ENCODE measurements at regions not wholly inside any gene's neighbourhood (a gene's known extent, or its start where the extent isn't known, plus 50 kb on each side); places are given as distances from the start of the nearest gene placed in this dataset.

GRCh38 chr2:573025-573424, 104.2 kb downstream of the TMEM18 start:
- Histone ChIP-seq H3K79me2 (ENCODE audit: control insufficient read depth, insufficient read depth, low read length) (no peaks in the 10 kb centered on the region), H3K4me2 (ENCODE audit: insufficient read depth, low read length) (no peak overlapping the region), H3K27me3 (ENCODE audit: control insufficient read depth in 2 of 2, insufficient read depth in 2 of 2, low read length in 2 of 2) (no peaks in the 10 kb centered on the region), H2AFZ (ENCODE audit: low read depth, low read length) (no peak overlapping the region), H3K9ac (replicated peaks; ENCODE audit: extremely low read depth, insufficient read depth, low read length) (no peak overlapping the region), H3K9me3 (replicated peaks; ENCODE audit: control insufficient read depth, insufficient read depth, low read length) (peaks cover 2% of the 10 kb centered on the region), H3K27ac (ENCODE audit: insufficient read depth, low read depth, low read length) (no peak overlapping the region), H3K9me1 (replicated peaks; ENCODE audit: control insufficient read depth, extremely low read depth, insufficient read depth, low read length) (no peaks in the 10 kb centered on the region), H4K20me1 (replicated peaks; ENCODE audit: control insufficient read depth, extremely low read depth, insufficient read depth, low read length) (no peaks in the 10 kb centered on the region), H3K4me1 (ENCODE audit: control insufficient read depth, extremely low read depth, insufficient read depth, low read length) (no peaks in the 10 kb centered on the region), H3K4me3 (replicated peaks in 1 of 3; ENCODE audit: insufficient read depth in 1 of 3, low read depth in 1 of 3, low read length in 3 of 3) (no peak overlapping the region), H3K36me3 (ENCODE audit: control insufficient read depth in 2 of 2, extremely low read depth in 1 of 2, insufficient read depth in 2 of 2, low read length in 2 of 2) (no peaks in the 10 kb centered on the region)
- DNase-seq (ENCODE audit: low read depth, low spot score), result no peak
- BruUV-seq (replicated peaks), result no TSS peak
- dilution Hi-C loops (cut with MboI; ENCODE audit: extremely low pct_ligation_motif_present, low sequenced_read_pairs) (no loop called here), intact Hi-C loops (cut with micrococcal nuclease) (no loop called here)
- TF ChIP-seq GATA2 (IDR thresholded peaks at IDR 0.05; ENCODE audit: insufficient read depth, insufficient read length, low read depth, low read length) (no peak), MYC (IDR thresholded peaks at IDR 0.05; ENCODE audit: low read depth, low read length) (no peak)
- CTCF ChIA-PET, result no interaction called here
- POLR2A ChIA-PET, result no interaction called here
- no peak for FAIRE-seq

GRCh38 chr2:569681-570080, 107.5 kb downstream of the TMEM18 start:
- BruUV-seq (replicated peaks), result no TSS peak
- H3K9me1 ChIP-seq (replicated peaks; ENCODE audit: control insufficient read depth, extremely low read depth, insufficient read depth, low read length), result no peaks in the 10 kb centered on the region
- dilution Hi-C loops (cut with MboI; ENCODE audit: extremely low pct_ligation_motif_present, low sequenced_read_pairs), result no loop called here
- ChIA-PET POLR2A (no interaction called here), CTCF (no interaction called here)
- intact Hi-C loops (cut with micrococcal nuclease), result no loop called here
- no peak overlapping the region for H3K4me3 ChIP-seq (replicated peaks in 1 of 3; ENCODE audit: insufficient read depth in 1 of 3, low read depth in 1 of 3, low read length in 3 of 3)
- H4K20me1 ChIP-seq (replicated peaks; ENCODE audit: control insufficient read depth, extremely low read depth, insufficient read depth, low read length), result no peaks in the 10 kb centered on the region
- no peaks in the 10 kb centered on the region for H3K27me3 ChIP-seq (ENCODE audit: control insufficient read depth in 2 of 2, insufficient read depth in 2 of 2, low read length in 2 of 2)
- H3K79me2 ChIP-seq (ENCODE audit: control insufficient read depth, insufficient read depth, low read length), result no peaks in the 10 kb centered on the region
- no peak overlapping the region for H3K4me2 ChIP-seq (ENCODE audit: insufficient read depth, low read length)
- no peak for FAIRE-seq
- H2AFZ ChIP-seq (ENCODE audit: low read depth, low read length), result no peak overlapping the region
- TF ChIP-seq POLR2A (IDR thresholded peaks at IDR 0.05; ENCODE audit: low read depth, low read length) (no peak), POLR2AphosphoS5 (IDR thresholded peaks at IDR 0.05; ENCODE audit: insufficient read depth, low read depth, low read length) (no peak), MYC (IDR thresholded peaks at IDR 0.05; ENCODE audit: low read depth, low read length) (no peak), MAX (IDR thresholded peaks at IDR 0.05; ENCODE audit: insufficient read depth, insufficient read length) (no peak), CTCF (IDR thresholded peaks at IDR 0.05; ENCODE audit: extremely low read depth in 1 of 2, insufficient read depth in 1 of 2, low read depth in 1 of 2, low read length in 2 of 2) (no peak), GATA2 (IDR thresholded peaks at IDR 0.05; ENCODE audit: insufficient read depth, insufficient read length, low read depth, low read length) (no peak), FOS (IDR thresholded peaks at IDR 0.05; ENCODE audit: borderline replicate concordance, insufficient read depth, low read length) (no peak), JUN (IDR thresholded peaks at IDR 0.05; ENCODE audit: borderline replicate concordance, insufficient read depth, insufficient read length, low read depth) (no peak), EZH2 (IDR thresholded peaks at IDR 0.05; ENCODE audit: borderline replicate concordance, low read depth, low read length, severe bottlenecking) (no peak)
- H3K27ac ChIP-seq (ENCODE audit: insufficient read depth, low read depth, low read length), result no peak overlapping the region
- H3K36me3 ChIP-seq (ENCODE audit: control insufficient read depth in 2 of 2, extremely low read depth in 1 of 2, insufficient read depth in 2 of 2, low read length in 2 of 2), result no peaks in the 10 kb centered on the region
- no peak overlapping the region for H3K9ac ChIP-seq (replicated peaks; ENCODE audit: extremely low read depth, insufficient read depth, low read length)
- DNase-seq (ENCODE audit: low read depth, low spot score), result no peak
- H3K9me3 ChIP-seq (replicated peaks; ENCODE audit: control insufficient read depth, insufficient read depth, low read length), result peaks cover 6% of the 10 kb centered on the region
- no peaks in the 10 kb centered on the region for H3K4me1 ChIP-seq (ENCODE audit: control insufficient read depth, extremely low read depth, insufficient read depth, low read length)

All from endothelial cell of umbilical vein (primary cell).